HG02970 (cell line): ENCODE measurements at regions not wholly inside any gene's neighbourhood (a gene's known extent, or its start where the extent isn't known, plus 50 kb on each side); places are given as distances from the start of the nearest gene placed in this dataset.
"Not testable (repeated sequence)": the region's sequence is repeated elsewhere in the genome, so short reads cannot be mapped to it uniquely, and the experiment has no call there.

ENCODE experiments used
- ATAC-seq: cut with Tn5 transposase; IDR thresholded peaks from one replicate; pipeline ENCODE4 v1.9.1; 2021; ENCODE audit warnings: mild to moderate bottlenecking, moderate library complexity, moderate number of reproducible peaks; ENCODE audit not compliant: unreplicated experiment, low FRiP score

DNA sequence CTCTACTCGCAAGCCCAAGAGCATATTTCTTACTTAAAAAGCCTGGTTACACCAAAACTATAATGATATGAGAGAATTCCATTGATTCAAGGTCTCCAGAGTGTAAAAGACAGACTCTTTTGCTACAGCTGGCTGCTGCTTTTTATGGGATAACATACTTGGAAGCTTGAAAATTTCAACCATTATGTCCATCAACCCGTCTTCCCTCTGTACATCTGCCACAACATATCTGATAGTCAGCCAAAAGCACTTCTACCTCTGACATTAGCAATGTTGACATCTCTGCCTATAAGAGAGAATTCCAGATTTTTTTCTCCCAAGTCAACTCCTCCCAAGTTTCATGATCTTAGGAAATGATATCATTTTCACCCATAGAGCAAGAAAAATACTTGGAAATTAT, 54.4 kb upstream of the IQCM start:
- no peak for ATAC-seq

DNA sequence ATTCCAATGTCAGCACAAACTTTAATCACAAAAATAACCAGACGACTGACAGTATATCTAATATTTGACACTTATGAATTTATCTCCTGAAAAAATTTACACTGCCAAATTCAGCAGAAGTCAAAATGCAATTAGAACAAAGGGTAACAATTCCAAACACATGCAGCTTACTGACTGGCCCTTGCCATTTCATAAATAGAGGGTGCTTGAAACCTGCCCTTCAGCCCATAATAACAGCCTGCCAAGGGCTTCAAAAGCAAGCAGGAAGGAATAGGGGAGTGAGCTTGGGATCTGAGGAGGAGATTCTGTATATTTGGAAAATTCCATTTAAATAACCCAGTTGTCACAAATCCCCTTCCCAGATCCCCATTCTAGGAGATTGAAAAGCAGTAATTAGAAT, 66.1 kb upstream of the IQCM start:
- ATAC-seq = no peak

- ATAC-seq = no peak
These were observed 66.6 kb upstream of the IQCM start for GRCh38 chr4:149882251-149882650.

GRCh38 chr4:149884046-149884445, 68.4 kb upstream of the IQCM start:
- ATAC-seq = no peak

DNA sequence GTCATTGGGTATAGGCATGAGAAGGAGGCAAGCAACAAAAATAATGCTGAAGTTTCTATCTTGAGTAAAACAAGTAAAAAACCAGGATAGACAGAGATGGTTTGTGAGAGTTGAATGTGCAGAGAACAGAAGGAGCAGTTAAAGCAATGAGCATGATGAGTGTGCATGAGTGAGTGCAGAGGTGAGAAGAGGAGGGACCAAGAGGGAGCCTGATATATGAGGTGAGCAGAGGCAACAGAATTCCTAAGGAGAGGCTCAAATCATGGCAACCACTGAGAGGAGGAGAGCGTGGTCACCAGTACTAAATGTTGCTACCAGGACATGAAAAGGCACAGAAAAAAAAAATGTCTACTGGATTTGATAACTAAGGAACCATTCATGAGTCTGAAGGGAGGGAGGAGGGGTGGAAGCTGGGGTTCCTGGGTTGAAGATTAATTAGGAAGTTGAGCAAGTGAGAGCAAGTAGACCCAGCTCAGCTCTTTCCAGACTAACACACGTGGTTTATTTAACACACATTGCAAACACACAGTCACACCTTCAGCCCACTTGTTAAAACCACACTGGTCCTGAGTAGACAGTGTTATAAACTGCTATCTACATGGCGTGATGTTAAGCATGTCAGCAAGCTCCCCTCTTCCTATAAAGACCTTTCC, 69.0 kb upstream of the IQCM start:
- ATAC-seq = no peak

GRCh38 chr4:149885896-149886295, 70.3 kb upstream of the IQCM start:
- ATAC-seq = no peak

DNA sequence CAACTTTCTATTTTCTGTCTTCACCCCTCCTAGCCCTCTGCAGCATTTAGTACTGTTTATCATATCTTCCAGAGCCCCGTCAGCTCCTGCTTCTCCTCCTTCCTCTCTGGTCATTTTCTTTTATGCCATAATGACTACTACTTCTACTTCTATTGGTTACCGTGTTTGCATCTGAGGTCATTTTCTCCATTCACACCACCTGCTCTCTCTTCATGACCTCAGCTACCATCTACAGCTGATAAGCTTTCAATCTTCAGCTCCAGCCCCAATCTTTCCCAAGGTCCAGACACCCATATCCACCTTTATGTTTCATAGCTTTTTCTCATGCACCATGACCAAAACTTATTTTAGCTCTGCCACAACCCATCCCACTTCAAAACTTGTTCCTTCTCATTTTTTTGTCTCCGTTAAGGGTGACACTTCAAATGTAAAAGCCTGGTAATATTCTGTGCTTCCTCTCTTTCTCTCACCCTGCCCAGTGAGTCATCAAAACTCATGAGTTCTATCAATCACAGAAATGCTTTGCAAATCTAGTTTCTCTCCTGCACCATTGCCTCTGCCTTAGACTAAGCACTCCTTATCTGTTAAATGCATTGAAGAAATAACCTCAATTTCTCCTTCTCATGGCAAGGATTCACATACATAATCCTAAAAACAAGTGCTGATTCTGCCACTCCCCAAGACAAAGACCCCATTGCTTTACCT, 71.3 kb upstream of the IQCM start:
- no peak for ATAC-seq

GRCh38 chr4:149889991-149890390, 74.3 kb upstream of the IQCM start:
- no peak for ATAC-seq

GRCh38 chr4:149890531-149890930, 74.9 kb upstream of the IQCM start:
- ATAC-seq = no peak

DNA sequence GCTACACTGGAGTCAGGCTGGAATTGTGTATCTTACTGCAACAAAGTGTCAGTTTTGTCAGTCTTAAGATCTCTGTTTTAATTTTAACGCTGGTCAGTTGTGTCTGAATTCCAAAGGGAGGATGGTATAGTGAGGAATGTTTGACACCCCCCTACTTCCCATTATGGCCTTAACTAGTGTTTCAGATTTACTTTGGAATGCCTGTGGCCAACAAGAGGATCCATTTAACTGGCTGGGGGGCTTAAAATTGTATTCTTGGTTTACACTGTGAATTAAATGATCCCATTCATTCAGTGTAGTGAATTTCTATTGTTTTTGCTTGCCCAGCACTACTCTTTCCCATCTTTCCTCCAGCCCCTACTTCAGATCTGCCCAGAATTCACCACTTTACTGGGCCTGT, 75.8 kb upstream of the IQCM start:
- ATAC-seq = no peak

DNA sequence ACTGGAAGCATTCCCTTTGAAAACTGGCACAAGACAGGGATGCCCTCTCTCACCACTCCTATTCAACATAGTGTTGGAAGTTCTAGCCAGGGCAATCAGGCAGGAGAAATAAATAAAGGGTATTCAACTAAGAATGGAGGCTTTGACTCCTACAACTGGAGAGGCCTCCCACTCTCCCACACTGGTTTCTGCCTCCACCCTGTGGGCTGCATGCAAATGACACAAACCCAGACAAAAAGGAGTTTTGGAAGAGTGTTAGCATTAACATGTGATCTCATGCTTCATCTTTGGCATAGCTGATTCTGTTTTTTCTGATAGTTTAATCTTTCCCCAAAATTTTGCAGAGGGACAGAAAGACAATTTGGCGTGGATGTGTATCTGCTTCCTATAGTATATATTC, 80.8 kb upstream of the IQCM start:
- ATAC-seq = no peak

- ATAC-seq = no peak
These were observed 82.1 kb upstream of the IQCM start for GRCh38 chr4:149897783-149898182.

DNA sequence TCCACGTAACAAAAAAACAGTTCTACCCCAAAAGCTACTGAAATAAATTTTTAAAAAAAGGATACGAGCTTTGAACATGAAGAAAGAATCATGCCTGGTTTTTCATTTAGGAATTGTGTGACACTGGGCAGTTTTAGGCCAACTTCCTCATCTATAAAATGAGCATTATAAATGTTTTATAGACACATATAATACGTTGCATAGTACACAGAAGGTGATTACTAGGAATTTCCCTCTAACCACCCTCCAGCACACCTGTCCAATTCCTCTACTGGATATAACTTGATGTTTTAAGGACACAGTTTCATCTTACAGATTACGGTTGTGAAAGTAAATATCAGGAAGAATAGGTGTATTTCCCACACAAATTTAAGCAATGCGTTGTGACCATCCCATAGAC, 85.5 kb upstream of the IQCM start:
- ATAC-seq = no peak

DNA sequence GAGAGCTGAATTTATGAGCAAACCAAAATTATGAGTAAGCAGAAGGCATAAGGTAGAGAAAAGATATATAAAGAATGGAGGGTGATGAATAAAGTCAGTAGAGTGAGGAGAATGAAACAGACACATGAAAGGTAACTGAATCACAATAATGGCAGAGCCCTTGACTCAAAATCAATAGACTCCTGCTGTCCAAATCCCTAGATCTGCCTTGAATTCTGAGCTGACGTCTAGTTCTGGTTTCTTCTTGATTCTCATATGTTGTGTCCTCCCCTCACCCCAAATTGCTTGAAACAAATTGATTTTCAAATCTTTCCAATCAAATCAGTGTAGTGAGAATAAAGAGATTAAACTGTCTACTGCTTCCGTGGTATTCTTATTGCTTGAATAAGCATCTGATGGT, 86.6 kb upstream of the IQCM start:
- ATAC-seq = no peak

- no peak for ATAC-seq
These were observed 94.5 kb upstream of the IQCM start for GRCh38 chr4:149910177-149910576.

DNA sequence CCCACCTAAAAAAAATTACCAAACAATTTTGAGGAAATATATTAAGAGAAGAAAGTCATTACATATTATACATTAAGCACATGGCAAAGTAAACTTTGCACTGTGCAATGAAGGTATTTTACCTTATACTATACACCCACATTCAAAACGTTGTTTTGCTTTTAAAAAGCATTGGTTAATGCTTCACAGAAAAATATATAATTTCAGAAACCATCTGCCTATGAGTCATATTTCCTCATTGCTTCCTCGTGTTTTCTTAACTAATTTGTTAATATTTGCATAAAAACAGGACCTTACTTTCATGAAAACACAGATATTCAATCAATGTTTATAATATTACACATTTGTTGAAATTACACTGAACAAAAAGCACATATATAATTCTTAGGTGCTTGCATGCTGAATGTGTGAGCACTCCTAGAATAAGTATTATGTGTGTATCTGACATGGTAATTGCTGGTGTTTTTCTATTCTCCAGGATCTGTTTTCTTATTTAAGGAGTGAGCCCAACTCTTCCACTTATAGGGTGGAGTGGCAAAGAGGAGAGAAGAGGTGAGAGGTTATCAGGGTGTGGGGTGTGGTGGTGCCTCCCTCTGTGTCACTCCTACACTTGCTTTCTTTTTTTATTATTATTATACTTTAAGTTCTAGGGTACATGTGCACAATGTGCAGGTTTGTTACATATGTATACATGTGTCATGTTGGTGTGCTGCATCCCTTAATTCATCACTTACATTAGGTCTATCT, 95.1 kb upstream of the IQCM start:
- ATAC-seq = no peak

- ATAC-seq = no peak
These were observed 95.7 kb upstream of the IQCM start for GRCh38 chr4:149911354-149911753.

- ATAC-seq = no peak
These were observed 96.4 kb upstream of the IQCM start for GRCh38 chr4:149912000-149912399.

DNA sequence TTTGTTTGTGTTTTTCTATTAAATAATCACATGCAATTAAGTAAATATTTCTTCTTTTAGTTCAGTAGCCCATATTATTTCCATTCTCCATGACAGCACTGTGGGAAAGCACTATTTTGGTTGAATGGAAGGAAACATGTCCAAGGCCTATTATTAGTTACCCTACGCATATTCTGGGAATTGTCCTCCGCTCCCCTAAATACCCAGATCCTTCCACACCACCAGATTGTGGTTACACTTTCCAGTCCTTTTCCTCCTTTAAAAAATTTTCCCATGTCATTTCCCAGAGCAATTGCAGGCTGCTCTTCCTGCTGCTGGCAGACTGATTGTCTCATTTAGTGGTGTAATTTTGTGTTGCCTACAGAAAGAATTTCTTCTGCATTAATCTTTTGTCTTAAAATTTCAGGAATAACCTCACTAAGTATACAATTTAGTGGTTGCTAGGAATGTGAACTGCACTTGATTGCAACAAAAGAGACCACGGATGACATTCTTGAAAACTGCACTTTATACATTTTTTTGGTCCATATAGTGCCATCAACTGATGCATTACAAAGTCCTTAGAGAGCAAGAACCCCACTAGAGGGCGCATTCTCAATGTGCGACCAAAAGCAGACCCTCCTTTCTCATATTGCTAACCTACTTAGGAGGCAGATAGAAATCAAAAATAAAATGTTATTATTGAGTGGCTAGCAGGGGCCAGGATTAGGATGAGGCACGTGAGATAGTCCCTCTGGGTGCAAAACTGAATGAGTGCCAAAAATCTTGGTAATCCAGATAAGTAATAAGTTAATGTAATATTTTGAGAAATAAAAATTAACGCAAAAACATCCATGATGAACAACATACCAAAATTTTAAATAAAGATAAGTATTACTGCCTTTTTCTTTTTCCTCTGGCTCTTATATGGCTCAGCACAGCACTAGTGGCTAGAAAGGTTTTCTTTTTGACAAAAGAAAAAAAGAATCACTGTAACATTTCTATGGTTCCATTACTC, 98.8 kb upstream of the IQCM start:
- peak; percentile 65 for ATAC-seq

GRCh38 chr4:149915735-149916134, 100.1 kb upstream of the IQCM start:
- not testable (repeated sequence) for ATAC-seq

- ATAC-seq = no peak
These were observed 108.1 kb upstream of the IQCM start for GRCh38 chr4:149923736-149924135.
